ENCODE measurements at regions not wholly inside any gene's neighbourhood (a gene's known extent, or its start where the extent isn't known, plus 50 kb on each side); places are given as distances from the start of the nearest gene placed in this dataset.

DNA sequence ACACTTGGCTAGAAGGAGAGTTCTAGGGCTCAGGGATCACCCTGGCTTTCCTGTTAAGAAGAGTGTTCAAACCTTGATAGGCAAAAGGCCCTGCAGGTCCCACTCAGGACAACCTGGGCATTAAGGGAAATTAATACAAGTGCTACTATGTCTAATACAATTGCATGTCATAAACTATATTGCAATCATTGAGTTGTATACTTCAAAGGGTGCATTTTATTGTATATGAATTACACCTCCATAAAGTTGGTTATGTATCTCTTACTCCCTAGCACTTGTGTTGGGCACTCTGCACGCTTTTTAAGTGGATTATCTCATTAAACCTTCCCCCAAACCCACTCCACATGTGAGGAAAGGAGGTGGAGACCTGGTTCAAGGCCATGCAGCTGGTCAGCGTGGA lies 172.1 kb upstream of the GLI2 start:
- Histone ChIP-seq H3K4me1 (ENCODE audit: control insufficient read depth, insufficient read depth, low read length) (no peaks in the 10 kb centered on the region), H3K36me3 (ENCODE audit: control insufficient read depth in 2 of 2, insufficient read depth in 1 of 2, low read length in 2 of 2) (no peaks in the 10 kb centered on the region), H3K27ac (ENCODE audit: extremely low read depth, low read depth, low read length) (no peak overlapping the region), H3K9me3 (ENCODE audit: control insufficient read depth, insufficient read depth, low read depth, low read length) (no peaks in the 10 kb centered on the region), H3K4me3 (ENCODE audit: low read depth, low read length) (no peak overlapping the region)
- ChIA-PET CTCF (interaction anchor here (0.6 to 1.9 kb wide), 3 partner anchors 10 to 518 kb away, joined by 3 to 6 read pairs (median 3); no protein-coding TSS in a partner anchor), POLR2A (no interaction called here)
- TF ChIP-seq ZNF544 (tag by site-specific recombination; IDR thresholded peaks at IDR 0.05) = no peak
- TF ChIP-seq ZBTB17 (tag by site-specific recombination; IDR thresholded peaks at IDR 0.05) = no peak
- TF ChIP-seq, protein P1, sequence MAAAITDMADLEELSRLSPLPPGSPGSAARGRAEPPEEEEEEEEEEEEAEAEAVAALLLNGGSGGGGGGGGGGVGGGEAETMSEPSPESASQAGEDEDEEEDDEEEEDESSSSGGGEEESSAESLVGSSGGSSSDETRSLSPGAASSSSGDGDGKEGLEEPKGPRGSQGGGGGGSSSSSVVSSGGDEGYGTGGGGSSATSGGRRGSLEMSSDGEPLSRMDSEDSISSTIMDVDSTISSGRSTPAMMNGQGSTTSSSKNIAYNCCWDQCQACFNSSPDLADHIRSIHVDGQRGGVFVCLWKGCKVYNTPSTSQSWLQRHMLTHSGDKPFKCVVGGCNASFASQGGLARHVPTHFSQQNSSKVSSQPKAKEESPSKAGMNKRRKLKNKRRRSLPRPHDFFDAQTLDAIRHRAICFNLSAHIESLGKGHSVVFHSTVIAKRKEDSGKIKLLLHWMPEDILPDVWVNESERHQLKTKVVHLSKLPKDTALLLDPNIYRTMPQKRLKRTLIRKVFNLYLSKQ (tag by site-specific recombination; IDR thresholded peaks at IDR 0.05; ENCODE audit: borderline replicate concordance) = no peak
- no peak for TF ChIP-seq ZNF530 (tag by site-specific recombination; IDR thresholded peaks at IDR 0.05; ENCODE audit: low read depth)
- TF ChIP-seq ZFP37 (tag by site-specific recombination; IDR thresholded peaks at IDR 0.05) = no peak
- no peak for TF ChIP-seq IKZF3 (tag by site-specific recombination; IDR thresholded peaks at IDR 0.05)
- no peak for TF ChIP-seq KLF9 (tag by site-specific recombination; IDR thresholded peaks at IDR 0.05; ENCODE audit: low read depth)
- TF ChIP-seq ZNF302 (tag by site-specific recombination; IDR thresholded peaks at IDR 0.05; ENCODE audit: low read depth) = no peak
- TF ChIP-seq ZNF37A (tag by site-specific recombination; IDR thresholded peaks at IDR 0.05) = no peak
- TF ChIP-seq ZNF654 (tag by site-specific recombination; IDR thresholded peaks at IDR 0.05; ENCODE audit: low read depth) = no peak
- no peak for TF ChIP-seq ZBTB1 (tag by site-specific recombination; IDR thresholded peaks at IDR 0.05)

DNA sequence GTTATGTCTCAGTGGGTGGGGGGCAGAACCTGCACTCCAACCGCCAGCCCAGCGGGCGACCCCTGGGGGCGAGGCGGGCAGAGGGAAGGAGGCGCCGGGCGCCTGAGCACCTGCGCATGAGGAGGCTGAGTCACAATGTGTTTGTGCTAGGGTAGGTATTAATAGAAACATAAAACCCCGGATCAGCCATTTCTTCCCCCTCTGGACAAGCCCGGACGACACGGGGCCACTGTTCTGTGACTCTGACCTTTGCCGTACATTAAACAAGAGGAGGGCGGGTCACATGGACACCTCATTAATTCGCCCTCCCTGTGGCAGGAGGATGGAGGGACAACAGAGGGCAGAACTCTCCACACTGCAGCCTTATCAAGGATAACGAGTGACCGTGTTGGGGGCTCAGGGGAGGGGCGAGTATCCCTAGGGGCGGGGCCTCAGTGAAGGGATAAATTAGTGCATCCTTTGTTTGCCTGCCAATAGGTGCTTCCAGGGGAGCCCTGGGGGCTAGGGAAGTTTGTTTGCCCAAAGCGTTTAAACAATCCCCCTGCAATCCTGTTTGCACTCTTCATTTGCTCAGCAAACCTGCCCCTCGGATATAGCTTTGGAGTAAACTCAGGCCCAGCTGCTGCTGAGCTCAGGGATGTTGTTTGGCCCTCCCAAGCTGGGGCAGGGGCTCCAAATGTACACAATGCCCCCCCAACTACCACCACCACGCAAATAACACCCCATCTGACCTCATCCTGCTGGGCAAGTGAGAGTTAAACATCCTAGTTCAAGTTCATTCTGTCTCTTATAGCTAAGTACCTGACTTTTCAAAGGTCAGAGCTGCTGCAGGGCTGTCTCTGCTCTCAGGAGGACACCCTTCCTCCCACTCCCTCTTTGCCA lies 171.2 kb upstream of the GLI2 start:
- Histone ChIP-seq H3K27ac (ENCODE audit: extremely low read depth, low read depth, low read length) (no peak overlapping the region), H3K36me3 (ENCODE audit: control insufficient read depth in 2 of 2, insufficient read depth in 1 of 2, low read length in 2 of 2) (no peaks in the 10 kb centered on the region), H3K9me3 (ENCODE audit: control insufficient read depth, insufficient read depth, low read depth, low read length) (no peaks in the 10 kb centered on the region), H3K4me1 (ENCODE audit: control insufficient read depth, insufficient read depth, low read length) (no peaks in the 10 kb centered on the region), H3K4me3 (ENCODE audit: low read depth, low read length) (no peak overlapping the region)
- CTCF ChIA-PET = interaction anchor here (1.9 kb wide), 1 partner anchor 11 kb away, joined by 6 read pairs; no protein-coding TSS in a partner anchor
- TF ChIP-seq TRIM28 (IDR thresholded peaks at IDR 0.05; ENCODE audit: borderline replicate concordance, low read length) (no peak), SP7 (tag by site-specific recombination; IDR thresholded peaks at IDR 0.05) (peak; percentile 18; the same call in 1 of the 2 replicates)
- POLR2A ChIA-PET = no interaction called here

GRCh38 chr2:120565095-120565460 lies 170.6 kb upstream of the GLI2 start:
- H3K27ac ChIP-seq (ENCODE audit: extremely low read depth, low read depth, low read length) = no peak overlapping the region
- ChIA-PET CTCF (interaction anchor here (1.9 kb wide), 1 partner anchor 12 kb away, joined by 6 read pairs; no protein-coding TSS in a partner anchor), POLR2A (no interaction called here)

GRCh38 chr2:120565929-120566328 lies 169.7 kb upstream of the GLI2 start:
- Histone ChIP-seq H3K27ac (ENCODE audit: extremely low read depth, low read depth, low read length) (no peak overlapping the region), H3K4me3 (ENCODE audit: low read depth, low read length) (no peak overlapping the region), H3K9me3 (ENCODE audit: control insufficient read depth, insufficient read depth, low read depth, low read length) (no peaks in the 10 kb centered on the region), H3K36me3 (ENCODE audit: control insufficient read depth in 2 of 2, insufficient read depth in 1 of 2, low read length in 2 of 2) (no peaks in the 10 kb centered on the region), H3K4me1 (ENCODE audit: control insufficient read depth, insufficient read depth, low read length) (no peaks in the 10 kb centered on the region)
- ChIA-PET POLR2A (no interaction called here), CTCF (interaction anchor here (1.4 kb wide), 1 partner anchor 13 kb away, joined by 4 read pairs; no protein-coding TSS in a partner anchor)
- TF ChIP-seq SP7 (tag by site-specific recombination; IDR thresholded peaks at IDR 0.05) = no peak
- TF ChIP-seq, protein P2, sequence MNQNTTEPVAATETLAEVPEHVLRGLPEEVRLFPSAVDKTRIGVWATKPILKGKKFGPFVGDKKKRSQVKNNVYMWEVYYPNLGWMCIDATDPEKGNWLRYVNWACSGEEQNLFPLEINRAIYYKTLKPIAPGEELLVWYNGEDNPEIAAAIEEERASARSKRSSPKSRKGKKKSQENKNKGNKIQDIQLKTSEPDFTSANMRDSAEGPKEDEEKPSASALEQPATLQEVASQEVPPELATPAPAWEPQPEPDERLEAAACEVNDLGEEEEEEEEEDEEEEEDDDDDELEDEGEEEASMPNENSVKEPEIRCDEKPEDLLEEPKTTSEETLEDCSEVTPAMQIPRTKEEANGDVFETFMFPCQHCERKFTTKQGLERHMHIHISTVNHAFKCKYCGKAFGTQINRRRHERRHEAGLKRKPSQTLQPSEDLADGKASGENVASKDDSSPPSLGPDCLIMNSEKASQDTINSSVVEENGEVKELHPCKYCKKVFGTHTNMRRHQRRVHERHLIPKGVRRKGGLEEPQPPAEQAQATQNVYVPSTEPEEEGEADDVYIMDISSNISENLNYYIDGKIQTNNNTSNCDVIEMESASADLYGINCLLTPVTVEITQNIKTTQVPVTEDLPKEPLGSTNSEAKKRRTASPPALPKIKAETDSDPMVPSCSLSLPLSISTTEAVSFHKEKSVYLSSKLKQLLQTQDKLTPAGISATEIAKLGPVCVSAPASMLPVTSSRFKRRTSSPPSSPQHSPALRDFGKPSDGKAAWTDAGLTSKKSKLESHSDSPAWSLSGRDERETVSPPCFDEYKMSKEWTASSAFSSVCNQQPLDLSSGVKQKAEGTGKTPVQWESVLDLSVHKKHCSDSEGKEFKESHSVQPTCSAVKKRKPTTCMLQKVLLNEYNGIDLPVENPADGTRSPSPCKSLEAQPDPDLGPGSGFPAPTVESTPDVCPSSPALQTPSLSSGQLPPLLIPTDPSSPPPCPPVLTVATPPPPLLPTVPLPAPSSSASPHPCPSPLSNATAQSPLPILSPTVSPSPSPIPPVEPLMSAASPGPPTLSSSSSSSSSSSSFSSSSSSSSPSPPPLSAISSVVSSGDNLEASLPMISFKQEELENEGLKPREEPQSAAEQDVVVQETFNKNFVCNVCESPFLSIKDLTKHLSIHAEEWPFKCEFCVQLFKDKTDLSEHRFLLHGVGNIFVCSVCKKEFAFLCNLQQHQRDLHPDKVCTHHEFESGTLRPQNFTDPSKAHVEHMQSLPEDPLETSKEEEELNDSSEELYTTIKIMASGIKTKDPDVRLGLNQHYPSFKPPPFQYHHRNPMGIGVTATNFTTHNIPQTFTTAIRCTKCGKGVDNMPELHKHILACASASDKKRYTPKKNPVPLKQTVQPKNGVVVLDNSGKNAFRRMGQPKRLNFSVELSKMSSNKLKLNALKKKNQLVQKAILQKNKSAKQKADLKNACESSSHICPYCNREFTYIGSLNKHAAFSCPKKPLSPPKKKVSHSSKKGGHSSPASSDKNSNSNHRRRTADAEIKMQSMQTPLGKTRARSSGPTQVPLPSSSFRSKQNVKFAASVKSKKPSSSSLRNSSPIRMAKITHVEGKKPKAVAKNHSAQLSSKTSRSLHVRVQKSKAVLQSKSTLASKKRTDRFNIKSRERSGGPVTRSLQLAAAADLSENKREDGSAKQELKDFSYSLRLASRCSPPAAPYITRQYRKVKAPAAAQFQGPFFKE (tag by site-specific recombination; IDR thresholded peaks at IDR 0.05; ENCODE audit: borderline replicate concordance) = no peak
- TF ChIP-seq ZSCAN4 (tag by site-specific recombination; IDR thresholded peaks at IDR 0.05) = no peak

More at GRCh38 chr2:120565095-120565460, 170.6 kb upstream of the GLI2 start:
- H3K4me1 ChIP-seq (ENCODE audit: control insufficient read depth, insufficient read depth, low read length) = no peaks in the 10 kb centered on the region
- H3K36me3 ChIP-seq (ENCODE audit: control insufficient read depth in 2 of 2, insufficient read depth in 1 of 2, low read length in 2 of 2) = no peaks in the 10 kb centered on the region
- H3K9me3 ChIP-seq (ENCODE audit: control insufficient read depth, insufficient read depth, low read depth, low read length) = no peaks in the 10 kb centered on the region
- H3K4me3 ChIP-seq (ENCODE audit: low read depth, low read length) = no peak overlapping the region
- no peak for TF ChIP-seq ZNF785 (tag by site-specific recombination; IDR thresholded peaks at IDR 0.05)
- no peak for TF ChIP-seq ZNF558 (tag by site-specific recombination; IDR thresholded peaks at IDR 0.05)
- TF ChIP-seq ZNF624 (tag by site-specific recombination; IDR thresholded peaks at IDR 0.05) = no peak
- TF ChIP-seq ZNF670 (tag by site-specific recombination; IDR thresholded peaks at IDR 0.05; ENCODE audit: low read depth) = no peak
- TF ChIP-seq ZFHX2 (tag by site-specific recombination; conservative IDR thresholded peaks at IDR 0.05) = no peak
- TF ChIP-seq ZNF140 (tag by site-specific recombination; IDR thresholded peaks at IDR 0.05) = no peak
- no peak for TF ChIP-seq ZBTB1 (tag by site-specific recombination; IDR thresholded peaks at IDR 0.05)
